CD1c-positive myeloid dendritic cell (primary cell): ENCODE measurements at regions not wholly inside any gene's neighbourhood (a gene's known extent, or its start where the extent isn't known, plus 50 kb on each side); places are given as distances from the start of the nearest gene placed in this dataset.
A peak's percentile ranks its signal among the peaks of the same experiment; 100 is the strongest.
"Not testable (repeated sequence)": the region's sequence is repeated elsewhere in the genome, so short reads cannot be mapped to it uniquely, and the experiment has no call there.

Source experiments
- DNase-seq: peaks from one replicate; pipeline ENCODE4 v3.0.0-alpha.2; 2016; ENCODE audit errors: extremely low spot score

- not testable (repeated sequence) for DNase-seq
These were observed 1548.2 kb upstream of the FLRT2 start for GRCh38 chr14:83981676-83982258.

DNA sequence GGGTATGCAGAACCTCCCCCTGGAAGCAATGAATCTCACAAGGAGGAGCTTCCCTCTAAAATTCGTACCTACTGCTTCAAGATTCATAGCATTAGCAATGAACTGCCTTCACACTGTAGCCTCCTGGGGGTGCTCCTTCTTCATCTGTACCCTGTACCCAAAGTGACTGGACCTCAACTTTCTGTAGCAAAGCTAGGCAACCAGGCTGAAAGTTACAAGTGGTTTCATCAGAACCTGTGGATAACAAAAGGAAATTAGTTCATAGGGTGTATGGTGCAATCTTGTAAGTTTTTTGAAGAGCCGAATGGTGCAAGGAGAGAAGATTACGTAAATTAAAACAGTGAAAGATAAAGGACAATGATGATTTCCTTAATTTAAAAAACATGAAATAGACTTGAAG is 1541.7 kb upstream of the FLRT2 start:
- DNase-seq = no peak

DNA sequence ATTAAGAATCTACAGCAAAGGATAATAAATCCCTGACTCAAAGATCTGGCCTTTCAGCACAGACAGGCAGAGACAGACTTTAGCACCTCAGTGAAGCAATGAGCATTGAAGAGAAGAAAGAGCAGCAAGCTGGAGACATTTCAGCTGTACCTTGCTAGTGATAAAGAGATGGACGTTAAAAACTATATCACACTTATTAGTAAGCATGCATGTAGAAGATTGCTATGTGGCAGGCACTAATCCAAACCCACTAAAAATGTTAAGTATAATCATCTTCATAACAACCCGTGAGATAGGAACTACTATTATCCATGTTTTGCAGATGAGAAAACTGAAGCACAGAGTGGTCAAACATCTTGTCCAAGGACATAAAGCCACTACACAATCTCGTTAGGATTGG is 1538.3 kb upstream of the FLRT2 start:
- no peak for DNase-seq

DNA sequence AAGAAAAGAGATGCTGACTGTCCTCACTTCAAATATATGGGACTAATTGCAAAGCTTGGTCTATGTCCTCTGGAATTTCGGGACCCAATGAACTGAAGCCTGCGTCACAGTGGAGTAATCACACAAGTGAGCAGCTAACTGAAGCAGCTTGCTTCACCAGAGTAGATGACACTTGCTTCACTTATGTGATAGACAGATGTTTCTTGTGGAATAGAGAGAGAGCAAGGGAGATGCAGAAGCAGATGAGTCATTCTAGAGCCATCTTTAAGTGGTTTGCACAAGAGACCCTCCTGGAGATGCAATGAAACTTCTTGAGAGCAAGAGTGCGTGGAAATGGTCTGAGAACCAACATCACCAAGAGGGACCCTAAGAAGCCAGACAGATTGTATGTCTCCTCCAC is 1537.1 kb upstream of the FLRT2 start:
- no peak for DNase-seq

DNA sequence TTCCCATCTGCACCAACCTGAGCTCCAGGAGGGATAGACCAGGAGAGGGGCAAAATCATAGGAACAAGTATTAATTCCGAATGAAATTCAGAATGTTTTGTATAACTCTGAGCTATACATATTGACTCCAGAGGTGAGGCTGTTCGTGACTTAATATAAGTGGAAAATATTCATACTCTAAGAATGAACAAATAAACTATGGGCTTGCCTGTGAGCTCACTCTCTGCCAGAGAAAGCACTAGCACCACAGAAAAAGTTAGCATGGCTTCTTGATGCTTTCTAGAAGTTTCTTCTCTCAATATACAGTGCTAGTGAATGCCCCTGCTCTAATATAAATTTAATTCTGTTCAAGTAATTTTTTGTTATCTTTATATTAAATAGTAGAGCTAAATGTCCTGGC is 1536.4 kb upstream of the FLRT2 start:
- no peak for DNase-seq

DNA sequence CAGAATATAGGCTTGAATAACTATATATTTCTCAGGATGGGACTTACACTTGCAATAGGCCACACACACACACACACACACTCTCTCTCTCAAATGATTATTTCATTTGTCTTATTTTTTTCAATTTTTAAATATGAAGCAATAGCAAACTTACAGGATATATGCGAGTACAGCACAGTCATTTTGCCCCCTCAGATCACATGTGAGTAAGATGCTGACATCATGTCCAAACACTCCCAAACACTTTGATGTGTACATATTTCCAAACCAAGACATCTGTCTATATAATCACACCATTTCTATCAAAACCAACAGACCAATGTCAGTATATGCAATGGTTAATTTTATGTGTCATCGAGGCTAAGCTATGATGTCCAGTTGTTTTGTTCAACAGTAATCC is 1535.9 kb upstream of the FLRT2 start:
- DNase-seq = no peak

DNA sequence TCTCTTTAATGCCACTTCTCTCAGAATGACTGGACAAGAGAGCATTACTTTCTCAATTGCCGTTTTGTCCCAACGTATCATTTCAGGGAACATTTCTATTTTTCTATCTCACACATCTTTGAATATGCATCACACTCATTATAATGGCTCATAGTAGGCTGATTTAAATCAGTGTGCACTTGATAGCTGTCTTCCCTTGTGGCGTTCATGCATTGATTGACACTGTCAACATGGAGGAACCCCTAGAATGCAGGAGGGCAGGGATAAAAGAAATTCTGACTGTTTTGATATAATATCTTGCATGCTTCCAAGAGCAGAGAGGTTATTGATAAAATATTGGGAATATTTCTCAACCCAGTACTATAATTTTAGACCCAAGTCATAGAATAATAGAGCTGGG is 1528.9 kb upstream of the FLRT2 start:
- DNase-seq = no peak

DNA sequence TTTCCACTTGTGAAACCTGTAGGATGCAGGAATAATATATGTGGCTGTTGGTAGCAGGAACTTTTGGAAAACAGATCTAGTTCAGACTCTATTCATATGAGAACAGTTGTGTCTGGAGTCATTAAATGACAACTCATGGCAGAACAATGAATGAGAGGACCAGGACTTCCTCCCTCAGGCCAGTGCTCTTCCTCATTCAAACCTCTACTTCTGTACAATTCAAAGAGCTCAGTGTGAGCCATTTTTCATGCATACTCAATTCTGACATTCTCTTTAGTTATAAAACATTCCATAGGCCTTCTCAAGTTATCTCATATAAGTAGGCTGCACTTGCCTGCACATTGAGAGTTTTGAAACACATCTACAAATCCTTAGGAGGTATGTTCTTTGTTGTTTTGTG is 1526.6 kb upstream of the FLRT2 start:
- DNase-seq = no peak

DNA sequence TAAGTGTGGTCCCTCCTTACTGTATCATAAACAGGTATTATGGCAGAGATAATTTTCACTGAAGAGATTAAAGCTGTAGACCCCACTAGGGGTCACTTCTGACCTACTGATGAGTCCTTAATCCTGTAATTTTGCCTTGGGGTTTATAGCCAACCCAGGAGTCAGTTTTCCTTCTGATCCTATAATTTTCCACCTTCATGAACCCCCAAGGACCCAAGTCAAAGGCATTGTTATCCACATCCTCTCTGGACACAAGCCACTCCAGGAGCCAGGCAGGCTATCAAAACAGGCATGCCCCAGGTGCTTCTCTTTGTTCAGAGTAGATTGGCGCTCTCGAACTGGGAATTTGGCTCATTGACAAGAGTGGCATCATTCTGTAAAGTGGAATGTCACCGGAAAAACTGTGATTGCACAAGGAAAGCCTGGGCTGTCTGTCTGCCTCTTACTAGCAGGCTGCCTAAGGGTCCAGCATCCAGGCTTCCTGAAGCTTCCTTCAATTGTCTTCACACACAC is 1523.2 kb upstream of the FLRT2 start:
- no peak for DNase-seq

GRCh38 chr14:84013424-84013823 is 1516.5 kb upstream of the FLRT2 start:
- no peak for DNase-seq

- no peak for DNase-seq
These were observed 1512.4 kb upstream of the FLRT2 start for GRCh38 chr14:84017495-84017894.

DNA sequence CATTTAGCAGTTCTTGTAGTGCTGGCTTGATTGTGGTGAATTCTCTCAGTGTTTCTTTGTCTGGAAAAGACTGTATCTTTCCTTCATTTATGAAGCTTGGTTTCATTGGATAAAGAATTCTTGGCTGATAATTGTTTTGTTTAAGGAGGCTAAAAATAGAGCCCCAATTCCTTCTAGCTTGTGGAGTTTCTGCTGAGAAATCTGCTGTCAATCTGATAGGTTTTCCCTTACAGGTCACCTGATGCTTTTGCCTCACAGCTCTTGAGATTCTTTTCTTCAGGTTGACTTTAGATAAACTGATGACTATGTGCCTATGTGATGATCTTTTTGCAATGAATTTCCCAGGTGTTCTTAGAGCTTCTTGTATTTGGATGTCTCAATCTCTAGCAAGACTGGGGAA is 1508.5 kb upstream of the FLRT2 start:
- no peak for DNase-seq

GRCh38 chr14:84024231-84024820 is 1505.6 kb upstream of the FLRT2 start:
- DNase-seq = no peak

GRCh38 chr14:84025106-84026012 is 1504.6 kb upstream of the FLRT2 start:
- DNase-seq = no peak

GRCh38 chr14:84027351-84027750 is 1502.6 kb upstream of the FLRT2 start:
- DNase-seq = no peak

DNA sequence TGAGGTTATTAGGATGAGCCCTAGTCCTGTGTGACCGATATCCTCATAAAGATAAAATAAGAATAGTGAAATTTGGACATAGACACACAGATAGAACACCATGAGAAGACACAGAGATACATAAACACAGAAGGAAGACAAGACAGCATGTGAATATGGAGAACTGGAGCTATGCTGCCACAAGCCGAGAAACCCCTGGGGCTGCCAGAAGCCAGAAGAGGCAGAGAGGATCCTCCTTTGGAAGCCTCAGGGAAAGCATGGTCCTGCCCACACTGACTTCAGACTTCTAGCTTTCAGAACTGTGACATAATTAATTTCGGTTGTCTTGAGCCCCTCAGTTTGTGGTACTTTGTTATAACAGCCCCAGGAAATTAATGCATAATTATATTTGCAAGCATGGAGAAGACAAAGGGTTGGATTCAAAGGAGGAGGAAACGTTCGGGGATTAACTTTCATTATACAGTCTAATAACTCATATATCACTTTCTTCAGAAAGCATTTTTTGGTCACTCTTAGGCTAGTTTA is 1501.8 kb upstream of the FLRT2 start:
- DNase-seq = no peak

DNA sequence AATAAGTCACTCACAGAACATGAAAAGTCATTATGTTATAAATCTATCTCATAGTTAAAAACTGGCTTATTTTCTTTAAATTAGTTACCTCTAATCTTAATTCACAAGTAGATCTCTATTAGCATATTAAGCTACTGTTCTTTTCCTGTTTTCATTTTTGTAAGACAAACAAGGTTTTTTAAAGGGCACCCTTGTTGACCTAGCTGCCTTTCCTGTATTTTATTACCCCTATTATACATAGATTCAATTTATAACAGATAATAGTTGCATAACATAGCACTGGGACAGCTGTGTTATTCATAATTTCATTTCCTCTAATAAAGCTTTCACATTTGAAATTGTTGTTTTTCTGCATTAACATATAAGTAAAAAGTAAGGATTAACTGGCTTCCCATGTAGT is 1500.7 kb upstream of the FLRT2 start:
- DNase-seq = no peak

GRCh38 chr14:84029720-84030119 is 1500.2 kb upstream of the FLRT2 start:
- no peak for DNase-seq

DNA sequence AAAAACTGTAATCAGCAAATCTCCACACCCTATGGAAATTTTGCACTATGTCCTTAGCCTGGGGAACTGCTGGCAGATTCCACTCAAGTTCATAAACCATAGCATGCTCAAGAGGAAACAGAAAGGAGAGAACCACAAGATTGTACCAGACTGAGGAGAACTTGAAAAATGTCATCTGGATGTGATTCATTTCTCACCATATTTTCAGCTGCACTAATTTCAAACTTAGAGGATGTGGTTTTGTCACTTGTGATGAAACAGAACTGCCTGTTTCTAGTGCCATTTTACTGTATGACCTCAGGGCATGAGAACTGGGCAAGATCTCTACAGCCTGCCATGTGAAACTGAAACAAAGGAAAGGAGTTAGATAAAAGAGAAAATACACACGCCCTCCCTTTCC is 1493.1 kb upstream of the FLRT2 start:
- DNase-seq = peak; percentile 35

GRCh38 chr14:84037593-84037992 is 1492.4 kb upstream of the FLRT2 start:
- DNase-seq = no peak

- no peak for DNase-seq
These were observed 1489.8 kb upstream of the FLRT2 start for GRCh38 chr14:84040101-84040500.

- DNase-seq = no peak
These were observed 1488.5 kb upstream of the FLRT2 start for GRCh38 chr14:84041421-84041820.

- no peak for DNase-seq
These were observed 1487.0 kb upstream of the FLRT2 start for GRCh38 chr14:84042992-84043391.
